GM13976 (cell line): ENCODE measurements at regions not wholly inside any gene's neighbourhood (a gene's known extent, or its start where the extent isn't known, plus 50 kb on each side); places are given as distances from the start of the nearest gene placed in this dataset.

Source experiments
- DNase-seq: peaks from one replicate; pipeline ENCODE4 v3.0.0; 2012; ENCODE audit warnings: low spot score
- CTCF ChIP-seq: IDR thresholded peaks from 2 replicates; pipeline ENCODE4 v1.5.1; 2012; ENCODE audit warnings: borderline replicate concordance, mild to moderate bottlenecking; ENCODE audit not compliant: insufficient read depth; ENCODE audit errors: extremely low read depth, missing control alignments, control extremely low read depth
- in situ Hi-C: fragments of 300-500 bp; cut with MboI; formaldehyde crosslinking; loops from one replicate; pipeline ENCODE4 v1.12.0; 2022; ENCODE audit warnings: low sequenced_read_pairs, mixed read lengths, inconsistent platforms; ENCODE audit not compliant: unreplicated experiment

GRCh38 chr2:83665894-83666293 lies 793.2 kb downstream of the SUCLG1 start:
- in situ Hi-C loops, result no loop called here
- no peak for TF ChIP-seq CTCF
- no peak for DNase-seq

DNA sequence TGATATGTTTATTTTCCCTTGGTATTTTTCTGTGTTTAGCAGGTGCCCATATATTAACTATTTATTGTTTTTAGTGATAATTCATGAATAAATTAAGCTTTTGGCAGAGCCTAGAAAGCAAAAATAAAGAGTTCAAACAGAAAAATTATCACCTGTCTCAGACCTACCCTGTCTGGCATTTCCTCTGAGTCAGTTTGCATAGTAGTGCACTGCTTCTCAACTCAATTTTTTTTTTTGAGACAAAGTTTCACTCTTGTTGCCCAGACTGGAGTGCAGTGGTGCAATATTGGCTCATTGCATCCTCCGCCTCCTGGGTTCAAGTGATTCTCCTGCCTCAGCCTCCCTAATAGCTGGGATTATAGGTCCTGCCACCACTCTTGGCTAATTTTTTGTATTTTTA lies 793.9 kb downstream of the SUCLG1 start:
- no peak for DNase-seq
- no peak for TF ChIP-seq CTCF
- in situ Hi-C loops, result no loop called here

GRCh38 chr2:83661711-83662110 lies 797.4 kb downstream of the SUCLG1 start:
- in situ Hi-C loops, result no loop called here
- TF ChIP-seq CTCF, result no peak
- DNase-seq, result no peak

DNA sequence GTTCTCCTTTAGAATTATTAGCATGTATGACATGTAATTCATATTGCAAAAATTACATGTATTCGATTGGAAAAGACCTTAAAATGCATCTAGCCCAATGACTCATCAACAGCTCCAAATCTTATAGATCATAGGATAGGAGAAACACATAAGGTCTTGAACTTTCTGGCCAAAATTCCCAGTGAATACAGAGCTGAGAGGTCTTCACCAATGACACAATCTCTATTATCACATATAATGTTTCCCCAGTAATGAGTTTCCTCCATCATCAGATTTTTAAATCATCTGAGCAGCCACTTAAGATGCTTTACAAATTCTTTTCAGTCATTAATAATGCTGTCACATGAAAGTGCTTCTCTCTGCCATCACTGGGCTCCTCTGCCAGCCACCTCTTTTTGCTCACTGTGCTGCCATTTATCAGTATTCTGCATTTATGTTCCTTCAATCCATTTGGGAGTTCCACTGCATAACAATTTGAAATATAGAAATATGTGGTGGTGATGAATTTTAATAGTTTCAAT lies 804.9 kb downstream of the SUCLG1 start:
- DNase-seq, result no peak
- in situ Hi-C loops, result no loop called here
- TF ChIP-seq CTCF, result no peak

DNA sequence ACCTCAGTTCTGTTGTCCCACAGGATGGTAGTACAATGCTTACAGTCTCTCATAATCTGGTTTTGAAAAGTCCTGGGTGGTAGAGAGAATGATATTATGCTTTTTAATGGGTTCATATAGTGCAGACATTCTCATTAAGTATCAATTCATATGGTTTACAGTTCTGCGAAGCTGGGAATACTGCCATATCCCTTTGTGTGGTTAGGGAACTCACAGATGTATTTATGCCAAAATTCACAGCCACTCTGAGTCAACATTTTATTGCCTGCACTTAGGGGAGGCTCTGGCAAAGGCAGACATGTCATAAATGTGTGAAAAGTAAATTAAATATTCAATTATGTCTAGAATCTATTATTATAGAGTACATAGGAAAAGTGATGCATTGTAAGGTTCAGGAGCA lies 808.2 kb downstream of the SUCLG1 start:
- no peak for DNase-seq
- in situ Hi-C loops, result no loop called here
- TF ChIP-seq CTCF, result no peak

- in situ Hi-C loops, result no loop called here
- no peak for TF ChIP-seq CTCF
- no peak for DNase-seq
Observed at GRCh38 chr2:83650161-83650560, 808.9 kb downstream of the SUCLG1 start.

DNA sequence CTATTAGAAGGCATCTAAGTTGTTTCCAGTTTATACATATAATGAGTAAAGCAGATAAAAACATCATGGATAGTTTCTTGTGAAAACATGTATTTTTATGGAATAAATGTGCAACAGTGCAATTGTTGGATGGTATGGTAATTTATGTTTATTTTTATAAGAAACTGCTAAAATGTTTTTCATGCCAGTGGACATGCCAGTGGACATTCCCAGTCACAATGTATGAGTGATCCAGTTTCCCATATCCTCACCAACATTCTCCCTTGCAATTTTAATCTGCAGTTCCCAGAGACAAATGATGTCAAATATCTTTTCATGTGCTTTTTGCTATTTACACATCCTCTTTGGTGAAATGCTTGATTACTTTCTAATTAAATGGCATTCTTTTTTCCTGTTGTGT lies 818.6 kb downstream of the SUCLG1 start:
- no peak for DNase-seq
- TF ChIP-seq CTCF, result no peak
- in situ Hi-C loops, result no loop called here
